MM.1S (cell line): ENCODE measurements at regions not wholly inside any gene's neighbourhood (a gene's known extent, or its start where the extent isn't known, plus 50 kb on each side); places are given as distances from the start of the nearest gene placed in this dataset.

Experiments
- DNase-seq: peaks from one replicate; pipeline ENCODE4 v3.0.0-alpha.2; 2015
- H2AFZ ChIP-seq: fragments of 300-600 bp; sonication (generic); 2 replicates; pipeline ENCODE4 v1.6.0; 2016; ENCODE audit warnings: antibody characterized with exemption, low read length
- H3F3A ChIP-seq: fragments of 300-600 bp; sonication (generic); 2 replicates; pipeline ENCODE4 v1.6.1; 2016; ENCODE audit warnings: mild to moderate bottlenecking, antibody characterized with exemption, low read length, moderate library complexity, mixed read lengths; ENCODE audit not compliant: insufficient read depth
- H3K27ac ChIP-seq: fragments of 300-600 bp; sonication (generic); 2 replicates; pipeline ENCODE4 v1.5.1; 2016; ENCODE audit warnings: mild to moderate bottlenecking, low read length
- H3K27me3 ChIP-seq: fragments of 300-600 bp; sonication (generic); replicated peaks from 2 replicates; pipeline ENCODE4 v1.6.0; 2016; ENCODE audit warnings: low read length; ENCODE audit not compliant: insufficient read depth
- H3K36me3 ChIP-seq: fragments of 300-600 bp; sonication (generic); replicated peaks from 2 replicates; pipeline ENCODE4 v1.6.1; 2016; ENCODE audit warnings: mild to moderate bottlenecking, low read length, mixed read lengths; ENCODE audit not compliant: insufficient read depth
- H3K4me1 ChIP-seq: fragments of 300-600 bp; sonication (generic); 2 replicates; pipeline ENCODE4 v1.6.1; 2016; ENCODE audit warnings: low read length, mixed read lengths
- H3K4me2 ChIP-seq: fragments of 300-600 bp; sonication (generic); 2 replicates; pipeline ENCODE4 v1.6.0; 2016; ENCODE audit warnings: low read depth, low read length
- H3K4me3 ChIP-seq: fragments of 300-600 bp; sonication (generic); 2 replicates; pipeline ENCODE4 v1.5.1; 2016; ENCODE audit warnings: low read length, mixed read lengths
- H3K79me2 ChIP-seq: fragments of 300-600 bp; sonication (generic); 2 replicates; pipeline ENCODE4 v1.6.1; 2016; ENCODE audit warnings: mixed run types, low read length, mixed read lengths
- H3K9ac ChIP-seq: fragments of 300-600 bp; sonication (generic); 2 replicates; pipeline ENCODE4 v1.6.1; 2016; ENCODE audit warnings: low read length, mixed read lengths
- H3K9me2 ChIP-seq: fragments of 300-600 bp; sonication (generic); replicated peaks from 2 replicates; pipeline ENCODE4 v1.6.1; 2016; ENCODE audit warnings: mild to moderate bottlenecking, low read length, mixed read lengths; ENCODE audit not compliant: insufficient read depth
- H3K9me3 ChIP-seq: fragments of 300-600 bp; sonication (generic); replicated peaks from 2 replicates; pipeline ENCODE4 v1.6.1; 2016; ENCODE audit warnings: mild to moderate bottlenecking, low read length, mixed read lengths; ENCODE audit not compliant: insufficient read depth
- H4K20me1 ChIP-seq: fragments of 300-600 bp; sonication (generic); 2 replicates; pipeline ENCODE4 v1.6.1; 2016; ENCODE audit warnings: mild to moderate bottlenecking, low read length, moderate library complexity, mixed read lengths; ENCODE audit not compliant: insufficient read depth
- EZH2 ChIP-seq: fragments of 300-600 bp; sonication (generic); optimal IDR thresholded peaks from 2 replicates; pipeline ENCODE3; 2017; ENCODE audit warnings: low read depth, mild to moderate bottlenecking, antibody characterized with exemption, low read length, mixed read lengths
- EZH2phosphoT487 ChIP-seq: fragments of 300-600 bp; sonication (generic); IDR thresholded peaks from 2 replicates; pipeline ENCODE4 v1.6.1; 2018; ENCODE audit warnings: antibody characterized with exemption, low read length
- TF ChIP-seq, protein P1 (sequence below): fragments of 300-600 bp; sonication (generic); IDR thresholded peaks from 2 replicates; pipeline ENCODE4 v1.5.1; 2016; ENCODE audit warnings: antibody characterized with exemption, low read length, mixed read lengths

GRCh38 chr12:77372494-77372893, 307.1 kb upstream of the E2F7 start:
- Histone ChIP-seq H3K4me1 (no peaks in the 10 kb centered on the region), H3K36me3 (no peaks in the 10 kb centered on the region), H3K27ac (no peak overlapping the region), H2AFZ (no peak overlapping the region), H3K9ac (no peak overlapping the region), H3K4me3 (no peak overlapping the region), H3K79me2 (no peaks in the 10 kb centered on the region), H3K27me3 (no peaks in the 10 kb centered on the region), H4K20me1 (no peaks in the 10 kb centered on the region), H3K4me2 (no peak overlapping the region), H3F3A (no peaks in the 10 kb centered on the region), H3K9me2 (no peaks in the 10 kb centered on the region), H3K9me3 (no peaks in the 10 kb centered on the region)
- DNase-seq, result no peak
- TF ChIP-seq EZH2, result no peak
- TF ChIP-seq EZH2phosphoT487, result no peak
- TF ChIP-seq, protein P1, sequence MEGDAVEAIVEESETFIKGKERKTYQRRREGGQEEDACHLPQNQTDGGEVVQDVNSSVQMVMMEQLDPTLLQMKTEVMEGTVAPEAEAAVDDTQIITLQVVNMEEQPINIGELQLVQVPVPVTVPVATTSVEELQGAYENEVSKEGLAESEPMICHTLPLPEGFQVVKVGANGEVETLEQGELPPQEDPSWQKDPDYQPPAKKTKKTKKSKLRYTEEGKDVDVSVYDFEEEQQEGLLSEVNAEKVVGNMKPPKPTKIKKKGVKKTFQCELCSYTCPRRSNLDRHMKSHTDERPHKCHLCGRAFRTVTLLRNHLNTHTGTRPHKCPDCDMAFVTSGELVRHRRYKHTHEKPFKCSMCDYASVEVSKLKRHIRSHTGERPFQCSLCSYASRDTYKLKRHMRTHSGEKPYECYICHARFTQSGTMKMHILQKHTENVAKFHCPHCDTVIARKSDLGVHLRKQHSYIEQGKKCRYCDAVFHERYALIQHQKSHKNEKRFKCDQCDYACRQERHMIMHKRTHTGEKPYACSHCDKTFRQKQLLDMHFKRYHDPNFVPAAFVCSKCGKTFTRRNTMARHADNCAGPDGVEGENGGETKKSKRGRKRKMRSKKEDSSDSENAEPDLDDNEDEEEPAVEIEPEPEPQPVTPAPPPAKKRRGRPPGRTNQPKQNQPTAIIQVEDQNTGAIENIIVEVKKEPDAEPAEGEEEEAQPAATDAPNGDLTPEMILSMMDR, result no peak

GRCh38 chr12:77372026-77372425, 306.7 kb upstream of the E2F7 start:
- Histone ChIP-seq H3K9me3 (no peaks in the 10 kb centered on the region), H3K4me1 (no peaks in the 10 kb centered on the region), H3K9me2 (no peaks in the 10 kb centered on the region), H3K27ac (no peak overlapping the region), H3K36me3 (no peaks in the 10 kb centered on the region), H3K9ac (no peak overlapping the region), H3F3A (no peaks in the 10 kb centered on the region), H3K79me2 (no peaks in the 10 kb centered on the region), H3K27me3 (no peaks in the 10 kb centered on the region), H4K20me1 (no peaks in the 10 kb centered on the region), H3K4me3 (no peak overlapping the region), H2AFZ (no peak overlapping the region), H3K4me2 (no peak overlapping the region)
- no peak for DNase-seq
- TF ChIP-seq, protein P1, result no peak
- TF ChIP-seq EZH2 (no peak), EZH2phosphoT487 (no peak)

GRCh38 chr12:77368379-77368778, 303.0 kb upstream of the E2F7 start:
- no peak overlapping the region for H3K9ac ChIP-seq
- no peaks in the 10 kb centered on the region for H3K27me3 ChIP-seq
- H3K36me3 ChIP-seq, result no peaks in the 10 kb centered on the region
- no peaks in the 10 kb centered on the region for H4K20me1 ChIP-seq
- H3K27ac ChIP-seq, result no peak overlapping the region
- H3K79me2 ChIP-seq, result no peaks in the 10 kb centered on the region
- H3F3A ChIP-seq, result no peaks in the 10 kb centered on the region
- no peak overlapping the region for H2AFZ ChIP-seq
- H3K9me3 ChIP-seq, result no peaks in the 10 kb centered on the region
- TF ChIP-seq EZH2 (no peak), EZH2phosphoT487 (no peak)
- TF ChIP-seq, protein P1, result no peak
- no peak overlapping the region for H3K4me3 ChIP-seq
- no peak for DNase-seq
- no peaks in the 10 kb centered on the region for H3K4me1 ChIP-seq
- H3K4me2 ChIP-seq, result no peak overlapping the region
- H3K9me2 ChIP-seq, result no peaks in the 10 kb centered on the region
